WI38 (cell line): ENCODE measurements at regions not wholly inside any gene's neighbourhood (a gene's known extent, or its start where the extent isn't known, plus 50 kb on each side); places are given as distances from the start of the nearest gene placed in this dataset.

ENCODE experiments used
- H3K4me3 ChIP-seq: 2 replicates; pipeline ENCODE4 v1.5.1; 2011; ENCODE audit warnings: low read depth, mild to moderate bottlenecking, control low read depth, low read length
- TF ChIP-seq, protein P1 (sequence below): IDR thresholded peaks from 2 replicates; pipeline ENCODE4 v1.5.1; 2012; ENCODE audit warnings: low read depth, mild to moderate bottlenecking, control low read depth, low read length

DNA sequence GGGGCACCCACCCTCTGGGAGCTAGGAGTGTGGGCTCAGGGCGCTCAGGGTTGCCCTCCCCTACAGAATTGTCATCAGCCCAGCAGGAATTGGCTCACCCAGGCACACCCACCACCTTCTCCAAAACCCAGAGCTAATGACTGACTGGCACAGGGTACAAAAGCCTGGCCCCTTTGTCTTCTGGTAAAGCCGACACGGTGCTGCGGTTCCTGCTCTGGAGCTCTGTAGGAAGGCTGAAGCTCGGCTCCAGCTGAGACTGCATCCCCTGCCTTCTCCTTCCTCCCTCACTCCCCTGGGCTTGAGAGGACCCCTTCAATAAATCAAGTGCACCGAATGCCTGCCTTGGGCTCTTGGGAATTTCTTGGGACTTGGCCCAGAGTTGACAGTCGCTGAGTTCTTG lies 117.9 kb upstream of the EEPD1 start:
- TF ChIP-seq, protein P1, sequence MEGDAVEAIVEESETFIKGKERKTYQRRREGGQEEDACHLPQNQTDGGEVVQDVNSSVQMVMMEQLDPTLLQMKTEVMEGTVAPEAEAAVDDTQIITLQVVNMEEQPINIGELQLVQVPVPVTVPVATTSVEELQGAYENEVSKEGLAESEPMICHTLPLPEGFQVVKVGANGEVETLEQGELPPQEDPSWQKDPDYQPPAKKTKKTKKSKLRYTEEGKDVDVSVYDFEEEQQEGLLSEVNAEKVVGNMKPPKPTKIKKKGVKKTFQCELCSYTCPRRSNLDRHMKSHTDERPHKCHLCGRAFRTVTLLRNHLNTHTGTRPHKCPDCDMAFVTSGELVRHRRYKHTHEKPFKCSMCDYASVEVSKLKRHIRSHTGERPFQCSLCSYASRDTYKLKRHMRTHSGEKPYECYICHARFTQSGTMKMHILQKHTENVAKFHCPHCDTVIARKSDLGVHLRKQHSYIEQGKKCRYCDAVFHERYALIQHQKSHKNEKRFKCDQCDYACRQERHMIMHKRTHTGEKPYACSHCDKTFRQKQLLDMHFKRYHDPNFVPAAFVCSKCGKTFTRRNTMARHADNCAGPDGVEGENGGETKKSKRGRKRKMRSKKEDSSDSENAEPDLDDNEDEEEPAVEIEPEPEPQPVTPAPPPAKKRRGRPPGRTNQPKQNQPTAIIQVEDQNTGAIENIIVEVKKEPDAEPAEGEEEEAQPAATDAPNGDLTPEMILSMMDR, result no peak

DNA sequence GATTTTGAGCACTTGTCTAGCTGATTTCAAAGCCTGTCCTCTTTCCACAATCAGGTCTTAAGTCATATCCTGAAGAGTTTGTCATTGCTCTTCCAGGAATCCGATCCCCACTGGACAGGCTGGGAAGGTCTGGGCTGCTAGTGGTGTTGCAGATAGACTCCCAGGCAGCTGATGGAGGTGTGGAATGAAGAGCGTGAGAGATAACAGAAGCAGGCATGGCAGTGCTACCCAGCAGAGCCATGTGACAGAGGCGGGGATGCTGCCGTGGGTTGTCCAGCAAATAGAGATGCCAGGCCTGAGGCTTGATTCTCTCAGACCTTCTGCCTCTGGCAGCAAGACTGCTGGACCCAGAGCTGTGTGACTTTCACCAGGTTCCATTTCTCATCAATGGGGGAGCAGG lies 116.5 kb upstream of the EEPD1 start:
- H3K4me3 ChIP-seq, result no peak overlapping the region

More for the DNA sequence above, 117.9 kb upstream of the EEPD1 start:
- H3K4me3 ChIP-seq, result no peak overlapping the region

DNA sequence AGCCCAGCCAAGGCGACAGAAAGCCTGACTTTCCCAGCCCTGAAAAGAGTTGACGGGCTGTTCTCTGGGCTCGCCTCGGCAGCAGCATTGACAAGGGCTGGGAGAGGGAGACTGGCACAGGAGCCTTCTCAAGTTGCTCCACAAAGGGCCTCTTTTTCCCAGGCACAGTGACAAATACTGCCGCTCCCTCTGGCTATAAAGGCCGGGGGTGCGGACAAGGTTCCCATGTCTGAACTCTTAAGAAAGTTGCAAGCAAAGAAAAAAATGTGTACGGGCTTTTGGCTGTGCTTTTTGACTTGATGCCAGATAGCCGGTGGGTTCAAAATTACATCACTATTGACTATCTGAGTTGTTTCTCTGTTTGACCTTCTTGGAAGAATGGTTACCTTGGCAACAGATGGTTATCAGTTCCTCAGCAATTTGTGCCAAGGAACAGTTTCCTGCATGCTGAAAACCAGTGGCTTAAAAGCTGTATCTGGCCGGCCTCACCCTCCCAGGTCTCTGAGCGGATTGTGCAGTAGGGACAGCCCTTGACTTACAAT lies 115.9 kb upstream of the EEPD1 start:
- no peak overlapping the region for H3K4me3 ChIP-seq
- TF ChIP-seq, protein P1, result no peak

More for the DNA sequence above, 116.5 kb upstream of the EEPD1 start:
- TF ChIP-seq, protein P1, result no peak

DNA sequence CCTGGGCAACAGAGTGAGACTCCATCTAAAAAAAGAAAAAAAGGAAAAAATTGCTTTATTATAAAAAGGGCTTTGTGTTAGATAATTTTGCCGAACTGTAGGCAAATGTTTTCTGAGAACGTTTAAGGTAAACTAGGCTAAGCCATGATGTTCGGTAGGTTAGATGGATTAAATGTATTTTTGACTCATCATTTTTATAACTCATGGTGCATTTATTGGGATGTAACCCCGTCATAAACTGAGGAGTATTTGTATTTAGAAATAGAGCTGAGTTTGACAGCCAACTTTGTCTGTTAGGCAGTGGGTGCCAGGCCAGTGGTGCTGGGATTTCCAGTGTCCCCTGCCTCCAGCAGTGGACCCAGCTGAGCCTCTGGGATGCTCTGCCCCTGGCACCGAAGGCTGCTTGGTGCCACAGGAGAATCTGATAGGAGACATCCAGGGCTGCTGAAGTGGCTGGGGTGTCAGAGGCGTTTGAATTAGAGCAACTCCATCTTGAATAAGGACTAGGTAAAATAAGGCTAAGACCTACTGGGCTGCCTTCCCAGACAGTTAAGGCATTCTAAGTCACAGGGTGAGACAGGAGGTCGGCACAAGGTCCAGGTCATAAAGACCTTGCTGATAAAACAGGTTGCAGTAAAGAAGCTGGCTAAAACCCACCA lies 114.9 kb upstream of the EEPD1 start:
- H3K4me3 ChIP-seq, result no peak overlapping the region
- TF ChIP-seq, protein P1, result no peak

DNA sequence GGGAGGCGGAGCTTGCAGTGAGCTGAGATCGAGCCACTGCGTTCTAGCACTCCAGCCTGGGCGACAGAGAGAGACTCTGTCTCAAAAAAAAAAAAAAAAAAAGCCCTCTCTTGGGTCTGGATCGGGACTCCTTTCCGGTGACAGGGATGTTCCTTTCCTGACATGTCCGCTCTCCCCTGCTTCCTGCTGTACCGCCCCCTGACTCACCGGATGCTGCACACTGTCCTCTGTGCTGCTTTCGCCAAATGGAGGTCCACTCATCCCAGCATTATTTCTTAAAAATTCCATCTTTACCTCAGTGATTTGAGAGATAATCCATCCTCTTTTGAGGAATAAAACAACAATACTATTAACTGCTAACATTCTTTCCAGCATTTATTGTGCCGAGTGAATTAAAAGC lies 113.8 kb upstream of the EEPD1 start:
- no peak overlapping the region for H3K4me3 ChIP-seq
- TF ChIP-seq, protein P1, result no peak

DNA sequence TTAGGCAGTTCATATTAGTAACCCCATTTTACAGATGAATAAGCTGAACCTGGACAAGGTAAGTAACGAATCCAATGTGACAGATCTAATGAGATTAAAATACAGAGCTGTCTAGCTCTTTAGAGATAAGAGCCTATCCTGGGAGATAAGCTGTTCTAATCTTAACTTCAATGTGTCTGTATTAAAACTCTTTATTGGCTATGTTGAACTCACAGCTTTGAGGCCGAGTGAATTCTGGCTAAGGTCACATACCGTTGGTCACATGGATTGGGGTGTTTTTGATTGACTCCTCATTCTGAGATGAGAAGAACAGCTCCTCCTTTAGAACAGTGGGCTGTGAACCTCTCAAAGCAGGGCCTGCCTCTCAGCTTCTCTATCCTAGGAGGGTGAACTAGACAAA lies 113.4 kb upstream of the EEPD1 start:
- H3K4me3 ChIP-seq, result no peak overlapping the region
- TF ChIP-seq, protein P1, result no peak

DNA sequence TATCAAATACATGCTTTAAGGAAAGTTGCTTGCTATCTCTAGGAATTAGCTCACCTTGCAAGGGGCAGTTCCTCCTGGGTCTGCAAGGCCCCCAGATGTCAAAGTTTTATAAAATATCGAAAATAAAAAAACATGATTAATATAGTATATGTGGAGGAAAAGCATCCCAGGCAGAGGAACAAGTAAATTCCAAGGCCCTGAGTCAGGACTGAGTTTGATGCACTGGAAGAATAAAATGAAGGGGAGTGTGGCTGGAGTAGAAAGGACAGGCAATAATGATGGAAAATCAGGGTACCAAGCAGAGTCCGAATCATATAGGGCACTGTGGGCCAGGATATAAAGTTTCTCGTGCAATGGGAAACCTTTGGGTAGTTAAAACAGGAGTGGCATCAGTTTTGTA lies 112.4 kb upstream of the EEPD1 start:
- no peak overlapping the region for H3K4me3 ChIP-seq
- TF ChIP-seq, protein P1, result no peak
